ENCODE measurements at regions not wholly inside any gene's neighbourhood (a gene's known extent, or its start where the extent isn't known, plus 50 kb on each side); places are given as distances from the start of the nearest gene placed in this dataset.

DNA sequence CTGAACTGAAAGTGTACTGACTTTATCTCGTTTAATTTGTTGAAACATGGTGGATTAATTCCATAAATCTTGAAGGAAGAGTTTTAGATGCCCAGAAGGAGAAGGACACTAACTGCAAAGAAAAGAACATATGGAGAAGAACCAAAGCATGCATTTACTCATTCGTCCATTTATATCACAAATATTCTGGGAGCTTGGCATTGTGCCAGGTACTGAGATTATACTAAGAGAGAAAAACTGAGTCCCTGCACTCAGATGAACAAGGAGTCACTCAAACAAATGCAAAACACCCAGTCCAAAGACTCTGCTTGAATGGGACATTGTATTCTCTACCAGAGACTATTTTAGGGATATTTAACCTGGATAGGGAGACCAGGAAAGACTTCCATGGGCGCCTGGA, 588.0 kb upstream of the MGMT start:
- TF ChIP-seq, protein P1, sequence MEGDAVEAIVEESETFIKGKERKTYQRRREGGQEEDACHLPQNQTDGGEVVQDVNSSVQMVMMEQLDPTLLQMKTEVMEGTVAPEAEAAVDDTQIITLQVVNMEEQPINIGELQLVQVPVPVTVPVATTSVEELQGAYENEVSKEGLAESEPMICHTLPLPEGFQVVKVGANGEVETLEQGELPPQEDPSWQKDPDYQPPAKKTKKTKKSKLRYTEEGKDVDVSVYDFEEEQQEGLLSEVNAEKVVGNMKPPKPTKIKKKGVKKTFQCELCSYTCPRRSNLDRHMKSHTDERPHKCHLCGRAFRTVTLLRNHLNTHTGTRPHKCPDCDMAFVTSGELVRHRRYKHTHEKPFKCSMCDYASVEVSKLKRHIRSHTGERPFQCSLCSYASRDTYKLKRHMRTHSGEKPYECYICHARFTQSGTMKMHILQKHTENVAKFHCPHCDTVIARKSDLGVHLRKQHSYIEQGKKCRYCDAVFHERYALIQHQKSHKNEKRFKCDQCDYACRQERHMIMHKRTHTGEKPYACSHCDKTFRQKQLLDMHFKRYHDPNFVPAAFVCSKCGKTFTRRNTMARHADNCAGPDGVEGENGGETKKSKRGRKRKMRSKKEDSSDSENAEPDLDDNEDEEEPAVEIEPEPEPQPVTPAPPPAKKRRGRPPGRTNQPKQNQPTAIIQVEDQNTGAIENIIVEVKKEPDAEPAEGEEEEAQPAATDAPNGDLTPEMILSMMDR (IDR thresholded peaks at IDR 0.05) = no peak
- no peak for TF ChIP-seq EP300 (IDR thresholded peaks at IDR 0.05)

All from sigmoid colon (tissue), 4 donors.